NCI-H2029 treated with DMSO at 0.1 percent for 48 hours (cell line): ENCODE measurements at regions not wholly inside any gene's neighbourhood (a gene's known extent, or its start where the extent isn't known, plus 50 kb on each side); places are given as distances from the start of the nearest gene placed in this dataset.

Source experiments
- DNase-seq: peaks from one replicate; lab custom pipeline; 2025; lab: John Stamatoyannopoulos, UW

DNA sequence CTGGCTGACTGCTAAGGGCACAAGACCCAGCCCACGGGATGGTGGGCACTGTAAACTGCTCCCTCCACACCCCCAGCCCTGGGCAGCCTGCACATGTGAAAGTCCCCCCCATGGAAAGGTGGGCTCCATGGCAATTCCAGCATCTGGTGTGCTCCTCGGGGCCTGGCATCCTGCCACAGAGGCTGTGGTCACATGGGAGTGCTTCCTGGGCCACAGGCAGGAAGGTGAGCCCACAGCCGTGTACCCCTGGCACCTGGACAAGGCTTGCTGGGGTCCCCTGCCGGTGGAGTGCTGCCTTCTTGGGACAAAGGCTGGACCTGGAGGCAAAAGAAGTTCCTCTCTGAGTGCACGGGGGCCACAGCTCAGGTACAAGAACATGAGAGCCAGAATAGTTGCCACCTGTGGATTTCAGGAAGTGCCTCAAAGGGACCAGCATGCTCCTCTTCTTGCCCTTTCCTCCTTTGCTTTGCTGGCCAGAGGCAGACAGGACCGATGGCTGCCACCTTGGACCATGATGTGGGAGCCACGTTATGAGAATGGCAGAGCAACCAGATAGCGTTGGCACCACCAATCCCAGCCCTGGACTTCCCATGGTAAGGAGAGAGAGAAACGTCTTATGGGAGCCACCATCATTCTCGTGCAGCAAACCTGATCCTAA lies 120.2 kb upstream of the MLN start:
- no peak for DNase-seq

- no peak for DNase-seq
These were observed 117.9 kb upstream of the MLN start for GRCh38 chr6:33921745-33922144.

DNA sequence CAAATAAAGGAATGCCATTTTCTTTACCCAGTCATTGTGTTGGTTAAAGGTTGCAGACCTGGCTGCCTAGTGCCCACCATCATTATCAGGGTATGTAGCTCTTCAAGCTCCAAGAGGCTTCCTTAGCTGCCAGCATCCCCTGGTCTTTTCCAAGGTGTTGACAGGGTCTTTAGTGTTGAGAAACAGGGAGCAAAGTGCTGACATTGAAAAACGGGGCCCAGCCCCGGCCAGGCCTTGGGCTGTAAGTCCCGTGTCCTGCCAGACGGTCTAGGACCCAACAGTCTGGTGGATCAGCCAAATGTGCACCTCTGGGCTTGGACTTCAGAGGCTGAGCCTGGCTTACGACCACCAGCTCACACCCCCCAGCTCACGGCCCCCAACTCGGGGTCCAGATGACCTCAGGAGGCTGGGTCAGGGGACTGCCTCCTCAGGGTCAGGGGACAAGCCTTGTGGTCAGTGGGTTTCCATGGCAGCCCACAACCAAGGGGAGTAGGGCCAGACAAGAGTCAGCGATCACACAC lies 114.4 kb upstream of the MLN start:
- no peak for DNase-seq

DNA sequence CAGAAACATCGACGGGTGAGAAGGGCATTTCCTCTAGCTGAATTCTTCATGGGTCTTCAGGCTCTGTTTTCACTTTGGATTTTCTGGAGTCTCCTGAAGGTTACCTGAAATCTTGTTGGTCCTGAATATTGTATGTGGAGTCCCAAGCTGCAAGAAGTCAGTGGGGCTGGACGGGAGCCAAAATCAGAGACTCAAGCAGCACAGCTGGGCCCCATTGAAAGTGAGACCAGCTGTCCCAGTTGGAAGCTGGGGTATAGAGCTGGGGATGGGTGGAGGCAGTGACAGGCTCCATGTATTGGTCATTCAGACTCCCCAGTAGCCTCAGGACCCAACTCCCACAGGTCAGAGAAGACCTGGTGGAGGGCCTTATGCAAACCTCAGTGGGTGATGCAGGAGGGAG lies 111.3 kb upstream of the MLN start:
- no peak for DNase-seq

GRCh38 chr6:33914645-33915044 lies 110.8 kb upstream of the MLN start:
- no peak for DNase-seq

GRCh38 chr6:33912195-33912594 lies 108.4 kb upstream of the MLN start:
- no peak for DNase-seq

- no peak for DNase-seq
These were observed 107.7 kb upstream of the MLN start for GRCh38 chr6:33911488-33911887.

- DNase-seq: no peak
These were observed 106.8 kb upstream of the MLN start for GRCh38 chr6:33910594-33910993.

DNA sequence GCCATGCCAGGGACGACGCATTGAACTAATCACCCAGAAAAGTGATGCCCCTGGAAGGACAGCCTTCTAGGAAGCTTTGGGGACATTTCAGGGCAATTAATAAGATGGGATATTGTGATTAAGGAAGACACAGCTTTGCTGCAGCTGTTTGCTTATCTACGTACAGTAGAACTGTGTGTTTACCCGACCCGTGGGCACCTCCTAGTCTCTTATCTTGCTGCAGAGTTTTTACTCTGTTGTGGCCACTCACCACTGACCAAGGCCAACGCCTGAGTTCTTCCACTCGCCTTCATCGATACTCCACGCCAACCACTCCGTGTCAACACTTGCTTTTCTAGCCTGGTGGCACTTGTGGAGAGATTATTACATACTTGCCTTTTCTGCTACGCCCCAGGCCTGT lies 105.9 kb upstream of the MLN start:
- no peak for DNase-seq

DNA sequence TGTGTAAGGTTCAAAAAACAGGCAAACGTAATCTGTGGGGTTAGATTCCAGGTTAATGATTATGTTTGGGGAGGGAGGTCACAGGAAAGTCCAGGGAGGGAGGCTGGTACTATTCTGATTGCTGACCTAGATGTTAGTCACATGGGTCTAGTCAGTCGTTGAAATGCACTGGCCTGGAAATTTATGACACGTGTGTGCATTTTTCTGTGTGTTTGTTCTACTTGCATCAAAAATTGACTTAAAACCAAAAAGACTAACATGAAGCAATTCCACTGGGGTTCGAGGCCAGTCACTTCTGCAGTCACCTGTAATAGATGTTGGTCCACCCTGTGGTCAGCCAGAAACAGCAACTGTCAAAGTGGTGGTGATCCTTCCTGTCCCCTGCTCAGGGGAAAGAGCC lies 104.2 kb upstream of the MLN start:
- DNase-seq: no peak

DNA sequence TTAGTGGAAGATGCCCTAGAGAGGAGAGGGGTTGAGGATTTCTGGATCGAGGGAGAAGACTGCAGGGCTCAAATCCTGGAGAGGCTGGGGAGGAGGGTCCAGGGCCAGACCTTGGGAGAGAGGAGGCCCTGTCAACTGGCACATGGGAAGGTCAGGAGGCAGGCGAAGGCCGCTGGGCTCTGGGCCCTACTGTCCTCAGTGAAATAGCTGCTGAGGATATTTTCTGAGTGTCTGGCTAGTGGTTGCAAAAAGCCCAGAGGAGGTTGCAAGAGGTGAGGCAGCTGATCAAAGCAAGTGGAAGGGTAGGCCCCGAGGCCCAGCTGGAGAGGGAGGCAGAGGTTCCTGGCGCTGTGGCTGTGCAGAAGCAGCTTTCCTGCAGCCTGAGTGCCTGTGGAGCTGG lies 103.4 kb upstream of the MLN start:
- no peak for DNase-seq

- DNase-seq: no peak
These were observed 102.6 kb upstream of the MLN start for GRCh38 chr6:33906439-33906838.

DNA sequence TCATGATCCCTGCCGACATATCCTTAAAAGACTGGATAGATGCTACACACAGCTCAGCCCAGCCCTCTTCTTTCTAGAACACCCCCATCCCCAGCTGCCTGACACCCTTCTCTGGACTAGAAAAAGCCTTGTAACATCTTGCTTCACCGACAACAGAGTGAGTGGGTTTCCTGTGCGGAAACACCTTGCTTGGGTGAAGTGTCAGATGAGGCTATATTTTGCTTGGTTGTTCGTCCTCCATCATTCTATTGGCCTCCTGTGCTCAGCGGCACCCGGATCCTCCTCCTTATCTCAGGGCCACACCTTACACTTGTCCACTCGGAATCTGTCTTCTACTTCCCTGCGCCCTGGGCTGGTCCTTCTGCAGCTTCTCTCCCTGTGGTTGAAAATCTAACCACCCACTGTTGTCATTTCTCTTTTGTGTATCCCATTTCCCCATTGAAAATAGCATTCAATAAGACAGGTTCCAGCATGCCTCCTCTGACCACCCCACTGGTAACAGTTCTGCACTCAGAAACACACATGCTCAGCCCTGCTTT lies 101.3 kb upstream of the MLN start:
- no peak for DNase-seq

- no peak for DNase-seq
These were observed 100.9 kb upstream of the MLN start for GRCh38 chr6:33904747-33905065.

DNA sequence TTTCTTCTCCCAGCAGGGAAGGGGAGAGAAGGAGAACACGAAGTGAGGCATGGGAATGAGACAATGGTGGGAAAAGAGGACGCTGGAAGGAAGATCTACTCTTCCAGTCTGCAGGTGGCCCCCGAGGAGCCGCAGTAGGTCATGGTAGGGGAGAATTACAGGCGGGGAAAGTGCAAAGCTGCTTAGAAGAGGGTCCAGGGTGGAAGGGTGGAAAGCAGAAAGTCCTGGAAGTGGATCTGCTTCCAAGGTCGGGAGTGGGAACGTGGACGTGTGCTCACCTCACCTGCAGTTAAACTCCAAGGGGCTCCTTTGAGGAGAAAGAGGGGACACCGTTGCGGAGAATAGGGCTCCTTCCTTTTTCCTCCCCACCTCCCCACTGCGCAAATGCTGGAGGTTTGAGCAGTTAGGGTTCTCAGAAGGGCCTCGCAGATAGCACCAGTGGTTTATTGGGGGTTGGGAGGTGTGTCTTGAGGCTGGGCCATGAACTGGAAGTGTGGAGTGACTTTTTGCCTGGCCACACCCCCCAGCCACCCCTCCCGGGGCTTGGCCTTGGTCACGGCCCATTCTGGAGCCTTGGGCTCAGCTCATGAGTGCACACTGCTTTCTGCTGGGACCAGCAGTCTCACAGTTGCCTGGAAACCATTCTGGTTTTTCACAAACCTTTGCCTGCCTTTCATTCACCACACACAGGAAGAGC lies 100.4 kb upstream of the MLN start:
- no peak for DNase-seq

GRCh38 chr6:33903579-33903978 lies 99.8 kb upstream of the MLN start:
- no peak for DNase-seq

DNA sequence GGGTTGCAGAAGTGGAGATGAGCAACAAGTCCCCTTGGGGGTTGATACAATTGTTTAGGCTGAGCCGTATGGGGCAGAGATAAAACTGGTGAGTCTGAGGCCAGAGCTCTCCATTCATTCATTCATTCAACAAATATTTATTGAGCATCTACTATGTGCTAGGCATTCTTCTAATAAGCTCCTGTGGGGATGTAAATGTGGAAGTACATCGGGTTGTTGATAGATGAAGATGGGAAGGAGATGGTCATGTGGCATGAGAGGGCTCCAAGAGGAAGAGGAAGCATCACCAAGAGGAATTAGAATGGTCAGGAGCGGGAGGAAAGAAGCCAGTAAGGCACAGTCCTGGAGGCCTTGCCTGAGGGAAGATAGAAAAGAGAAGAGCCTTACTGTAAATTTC lies 98.7 kb upstream of the MLN start:
- DNase-seq: no peak

DNA sequence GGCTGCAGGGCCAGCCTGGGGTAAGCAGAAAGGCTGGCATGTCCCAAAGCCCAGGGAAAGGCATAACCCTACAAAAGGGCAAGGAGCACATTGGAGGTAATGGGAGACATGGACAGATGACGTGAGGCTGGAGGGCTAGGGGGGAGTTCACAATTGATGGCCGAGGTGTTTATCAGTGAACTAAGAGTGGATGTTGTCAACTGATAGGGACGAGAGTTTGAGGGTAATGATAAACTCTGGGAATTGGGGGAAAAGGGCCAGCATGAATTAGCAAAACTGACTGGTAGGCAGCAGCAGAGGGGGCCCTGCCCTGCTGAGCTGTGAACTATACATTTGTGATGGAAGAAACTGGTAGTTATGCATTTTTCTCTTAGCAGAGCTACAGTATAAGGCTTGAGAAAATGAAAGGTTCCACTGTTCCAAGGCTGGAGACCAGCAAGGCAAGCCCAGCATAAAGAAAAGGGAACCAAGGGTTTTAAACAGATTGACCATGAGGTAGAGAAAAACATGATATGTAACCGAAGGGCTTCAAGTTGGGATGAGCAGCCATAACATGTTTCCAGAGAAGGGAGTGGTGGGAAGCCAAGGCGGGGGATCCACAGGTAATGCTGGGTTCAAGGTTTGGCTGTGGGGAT lies 98.1 kb upstream of the MLN start:
- no peak for DNase-seq

- no peak for DNase-seq
These were observed 95.0 kb upstream of the MLN start for GRCh38 chr6:33898771-33899170.

DNA sequence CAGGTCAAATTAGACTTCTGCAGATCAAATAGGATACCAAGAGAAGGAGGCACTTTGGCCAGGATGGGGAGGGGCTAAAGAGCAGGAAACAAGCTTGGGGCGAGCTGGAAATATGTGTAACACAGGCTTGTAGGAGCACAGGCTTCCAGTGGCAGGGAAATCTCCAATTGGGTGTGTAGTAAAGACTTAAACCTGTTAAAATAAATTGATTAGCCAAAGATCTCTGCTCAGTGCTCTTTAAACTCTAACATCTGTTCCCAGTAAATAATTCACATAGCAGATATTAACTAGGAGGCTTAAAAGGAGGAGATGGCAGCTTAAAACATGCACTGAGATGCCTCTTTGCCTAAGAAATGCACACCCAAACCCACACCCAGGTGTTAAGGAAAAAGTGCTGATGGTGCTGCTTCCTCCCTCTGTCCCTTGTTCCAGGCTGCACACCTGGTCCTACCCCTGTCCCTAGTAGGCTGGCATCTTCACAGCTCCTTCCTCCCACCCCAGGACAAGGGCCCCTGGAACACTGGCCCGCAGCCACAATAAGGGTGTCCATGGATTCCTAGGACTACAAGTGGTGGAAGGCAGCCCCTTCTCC lies 93.5 kb upstream of the MLN start:
- no peak for DNase-seq

GRCh38 chr6:33896391-33897188 lies 92.8 kb upstream of the MLN start:
- DNase-seq: no peak

DNA sequence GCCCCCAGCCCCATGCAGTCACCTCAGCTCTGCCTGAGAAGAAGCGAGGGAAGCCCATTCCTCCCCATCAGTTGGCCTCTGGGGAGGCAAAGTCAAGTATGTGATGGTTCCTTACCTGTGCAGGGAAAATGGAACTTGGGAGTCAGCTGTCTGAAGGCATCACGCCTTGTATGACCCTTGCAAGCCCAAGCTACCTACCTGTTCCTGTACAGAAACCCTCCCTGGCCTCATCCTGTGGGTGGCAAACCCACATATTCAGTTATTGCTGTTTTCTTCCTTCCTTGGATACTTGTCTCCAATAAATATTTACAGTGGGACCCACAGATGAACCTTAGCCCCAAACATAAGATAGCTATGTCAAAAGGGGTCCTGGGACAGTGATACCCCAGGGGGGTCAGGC lies 92.2 kb upstream of the MLN start:
- no peak for DNase-seq
